HG02759 (cell line): ENCODE measurements at regions not wholly inside any gene's neighbourhood (a gene's known extent, or its start where the extent isn't known, plus 50 kb on each side); places are given as distances from the start of the nearest gene placed in this dataset.
"Not testable (repeated sequence)": the region's sequence is repeated elsewhere in the genome, so short reads cannot be mapped to it uniquely, and the experiment has no call there.

ENCODE experiments used
- ATAC-seq: cut with Tn5 transposase; IDR thresholded peaks from one replicate; pipeline ENCODE4 v1.9.1; 2021; ENCODE audit warnings: mild to moderate bottlenecking, moderate library complexity; ENCODE audit not compliant: unreplicated experiment

- no peak for ATAC-seq
Measured at GRCh38 chr4:158397781-158398180, 123.9 kb upstream of the RXFP1 start.

DNA sequence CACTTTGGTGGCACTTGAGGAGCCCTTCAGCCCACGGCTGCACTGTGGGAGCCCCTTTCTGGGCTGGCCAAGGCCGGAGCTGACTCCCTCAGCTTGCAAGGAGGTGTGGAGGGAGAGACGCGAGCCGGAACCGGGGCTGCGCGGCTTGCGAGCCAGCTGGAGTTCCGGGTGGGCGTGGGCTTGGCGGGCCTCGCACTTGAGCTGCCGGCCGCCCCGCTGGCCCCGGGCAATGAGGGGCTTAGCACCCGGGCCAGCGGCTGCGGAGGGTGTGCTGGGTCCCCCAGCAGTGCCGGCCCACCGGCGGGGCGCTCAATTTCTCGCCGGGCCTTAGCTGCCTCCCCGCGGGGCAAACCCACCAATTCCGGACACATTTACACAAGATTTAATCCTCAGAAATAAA lies 113.7 kb upstream of the RXFP1 start:
- ATAC-seq: not testable (repeated sequence)

DNA sequence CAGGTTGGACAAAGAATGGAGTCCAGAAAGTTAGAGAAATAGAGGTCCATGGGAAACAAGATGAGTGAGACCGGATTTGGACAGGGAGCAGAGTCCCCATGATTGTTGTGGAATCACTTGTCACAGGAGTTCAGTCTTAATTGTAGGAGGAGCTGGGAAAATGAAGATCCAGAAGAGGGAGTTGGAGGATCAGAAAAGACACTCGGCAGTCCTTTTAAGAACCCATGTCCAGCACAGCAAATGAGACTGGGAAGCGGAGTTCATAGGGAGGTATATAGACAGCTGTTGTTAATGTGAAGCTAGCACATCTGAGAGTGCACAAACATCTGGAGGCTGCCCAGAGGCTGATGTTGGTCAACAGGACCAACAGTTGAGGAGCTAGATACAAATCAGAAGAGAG lies 111.4 kb upstream of the RXFP1 start:
- no peak for ATAC-seq

- ATAC-seq: no peak
Measured at GRCh38 chr4:158411269-158411668, 110.4 kb upstream of the RXFP1 start.

DNA sequence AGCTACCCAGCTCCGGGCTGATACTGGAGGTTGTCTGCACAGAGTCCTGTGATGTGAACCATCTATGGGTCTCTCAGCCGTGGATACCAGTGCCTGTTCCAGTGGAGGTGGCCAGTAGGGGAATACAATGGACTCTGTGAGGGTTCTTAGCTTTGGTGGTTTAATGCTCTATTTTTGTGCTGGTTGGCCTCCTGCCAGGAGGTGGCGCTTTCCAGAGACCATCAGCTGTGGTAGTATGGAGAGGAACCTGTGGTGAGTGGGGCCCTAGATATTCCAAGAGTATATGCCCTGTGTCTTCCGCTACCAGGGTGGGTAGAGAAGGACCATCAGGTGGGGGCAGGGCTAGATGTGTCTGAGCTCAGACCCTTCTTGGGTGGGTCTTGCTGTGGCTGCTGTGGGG lies 103.0 kb upstream of the RXFP1 start:
- not testable (repeated sequence) for ATAC-seq

DNA sequence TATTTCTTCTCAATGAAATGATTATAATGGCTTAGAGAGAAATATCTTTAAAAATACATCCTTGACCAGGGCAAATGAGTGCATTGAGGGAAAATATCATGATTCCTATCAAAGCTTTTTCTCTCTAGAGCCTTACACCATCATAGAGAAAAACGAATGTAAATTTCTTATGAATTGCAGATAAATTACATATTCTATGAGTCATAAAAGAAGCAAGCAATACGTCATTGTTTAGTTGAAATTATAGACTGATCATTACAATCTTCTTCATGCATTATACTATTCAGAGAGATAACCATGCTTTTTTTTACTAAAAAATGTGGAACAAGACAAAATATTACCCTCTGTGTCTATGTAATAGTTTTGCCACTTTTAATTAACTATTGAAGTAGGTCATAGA lies 100.9 kb upstream of the RXFP1 start:
- ATAC-seq: no peak

DNA sequence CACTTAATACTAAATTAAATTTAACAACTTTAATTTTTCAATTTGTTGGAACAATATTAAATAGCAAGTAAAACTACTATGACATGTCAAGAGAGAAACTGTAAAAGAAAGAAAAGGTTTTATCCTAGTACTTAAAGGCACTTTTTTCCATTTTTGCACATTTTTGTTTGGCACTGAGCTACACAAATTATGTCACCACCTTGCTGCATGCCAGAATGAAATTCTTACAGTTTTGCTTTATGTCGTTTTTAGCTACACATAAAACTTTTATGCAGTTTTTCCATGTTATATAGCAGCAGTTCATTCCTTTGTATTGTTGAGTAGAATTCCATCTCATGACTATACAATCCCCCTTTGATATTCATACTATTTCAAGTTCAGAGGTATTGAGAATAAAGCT lies 99.1 kb upstream of the RXFP1 start:
- ATAC-seq: no peak

GRCh38 chr4:158428242-158428641 lies 93.4 kb upstream of the RXFP1 start:
- ATAC-seq: no peak

- ATAC-seq: no peak
Measured at GRCh38 chr4:158442736-158443135, 78.9 kb upstream of the RXFP1 start.

DNA sequence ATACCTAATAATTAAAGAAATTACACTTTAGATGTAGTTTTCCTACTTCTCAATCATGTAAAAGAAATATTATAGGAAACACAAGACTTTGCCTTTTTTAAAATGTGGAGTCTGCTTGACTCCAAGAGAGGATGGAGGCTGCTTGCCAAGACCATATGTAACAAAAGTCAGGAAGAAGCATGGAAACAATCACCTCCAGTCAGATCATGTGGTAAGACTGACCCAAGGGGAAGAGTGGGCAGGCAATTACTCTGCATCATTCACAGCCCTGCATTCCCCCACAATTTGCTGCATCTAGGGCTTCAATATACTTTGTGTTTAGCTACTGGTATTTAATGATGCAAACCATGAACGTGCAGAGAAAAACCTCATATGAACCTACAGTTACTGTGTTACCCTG lies 78.0 kb upstream of the RXFP1 start:
- no peak for ATAC-seq

DNA sequence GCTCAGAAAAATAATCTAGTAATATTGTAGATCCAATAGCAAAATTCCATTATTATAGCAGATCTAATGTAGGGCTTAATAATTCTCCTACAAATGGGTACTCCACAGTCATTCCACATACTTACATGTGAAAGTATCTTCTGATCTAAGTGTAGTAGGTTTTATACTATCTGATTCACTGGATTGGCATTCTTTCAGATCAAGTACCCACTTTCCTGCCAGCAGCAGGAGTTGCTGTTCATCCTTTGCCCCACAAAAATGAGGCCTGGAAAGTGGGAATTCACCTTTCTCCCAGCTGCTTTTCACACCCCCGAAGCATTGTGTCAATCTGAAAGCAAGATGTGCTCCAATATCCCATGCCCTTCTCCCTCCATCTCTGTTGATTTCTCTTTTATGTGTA lies 77.1 kb upstream of the RXFP1 start:
- ATAC-seq: no peak

DNA sequence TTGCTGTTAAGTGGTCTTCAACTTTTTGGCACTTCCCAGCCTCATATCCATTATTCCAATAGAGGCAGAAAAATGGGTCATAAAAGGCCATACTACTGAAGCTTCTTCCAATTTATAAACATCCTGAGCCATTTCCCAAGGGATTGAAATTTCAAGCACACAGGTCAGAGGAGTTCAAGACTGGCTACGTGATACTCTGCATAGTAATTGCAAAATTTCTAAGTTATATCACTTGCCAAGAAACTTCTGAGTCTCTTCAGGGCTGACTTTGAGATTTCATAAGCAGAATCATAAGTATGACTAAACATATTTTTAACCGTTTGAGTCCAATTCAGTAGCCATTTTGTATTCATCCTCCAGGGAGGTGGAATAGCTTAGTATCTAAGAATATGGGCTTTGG lies 75.6 kb upstream of the RXFP1 start:
- ATAC-seq: no peak

- no peak for ATAC-seq
Measured at GRCh38 chr4:158450741-158451140, 70.9 kb upstream of the RXFP1 start.

DNA sequence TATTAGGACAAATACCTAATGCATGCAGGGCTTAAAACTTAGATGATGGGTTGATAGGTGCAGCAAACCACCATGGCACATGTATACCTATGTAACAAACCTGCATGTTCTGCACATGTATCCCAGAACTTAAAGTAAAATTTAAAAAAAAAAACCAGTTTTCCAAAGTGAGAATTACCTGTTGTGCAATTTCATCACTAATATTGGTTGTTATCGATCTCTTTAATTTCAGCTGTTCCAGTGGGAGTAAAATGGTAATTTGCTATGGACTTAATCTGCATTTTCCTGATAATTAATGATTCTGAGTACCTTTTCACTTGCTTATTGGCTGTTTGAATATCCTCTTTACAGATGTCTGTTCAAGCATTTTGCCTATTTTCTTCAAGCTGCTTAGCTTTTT lies 69.6 kb upstream of the RXFP1 start:
- not testable (repeated sequence) for ATAC-seq

DNA sequence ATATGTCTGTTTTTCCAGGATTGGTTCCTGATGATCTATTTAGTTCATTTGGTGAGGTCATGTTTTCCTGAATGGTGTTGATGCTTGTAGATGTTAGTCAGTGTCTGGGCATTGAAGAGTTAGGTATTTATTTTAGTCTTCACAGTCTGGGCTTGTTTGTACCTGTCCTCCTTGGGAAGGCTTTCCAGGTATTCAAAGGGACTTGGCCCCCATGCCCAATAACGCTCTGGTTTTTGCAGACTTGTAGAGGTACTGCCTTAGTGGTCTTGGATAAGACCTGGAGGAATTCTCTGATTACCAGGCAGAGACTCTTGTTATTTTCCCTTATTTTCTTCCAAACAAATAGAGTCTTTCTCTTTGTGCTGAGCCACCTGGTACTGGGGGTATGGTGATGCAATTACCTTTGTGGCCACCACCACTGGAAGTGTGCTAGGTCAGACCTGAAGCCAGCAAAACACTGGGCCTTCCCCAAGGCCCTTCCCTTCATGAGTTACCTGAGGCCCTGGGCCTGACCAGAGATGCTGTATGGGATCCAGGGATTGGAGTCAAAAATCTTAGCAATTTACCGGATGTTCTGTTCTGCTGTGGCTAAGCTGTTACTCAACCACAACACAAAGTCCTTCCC lies 63.3 kb upstream of the RXFP1 start:
- ATAC-seq: no peak

- no peak for ATAC-seq
Measured at GRCh38 chr4:158459085-158459820, 62.4 kb upstream of the RXFP1 start.

DNA sequence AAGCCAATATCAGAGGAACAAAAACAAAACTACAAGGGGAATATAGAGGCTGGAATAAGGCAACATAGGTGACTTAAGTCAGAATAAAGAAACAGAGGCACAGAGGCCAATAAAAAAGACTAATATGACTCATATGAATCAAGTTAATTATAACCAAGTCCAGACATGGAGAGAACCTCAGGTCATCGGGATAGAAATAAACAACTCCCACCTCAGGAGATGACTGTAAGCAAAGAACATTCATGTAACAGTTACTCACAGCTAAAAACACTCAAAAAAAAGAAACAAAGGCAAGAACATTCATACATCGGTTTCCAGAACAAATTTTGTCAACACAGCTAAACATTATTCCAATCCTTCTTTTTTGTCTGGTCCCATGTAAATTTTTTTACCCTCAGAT lies 60.3 kb upstream of the RXFP1 start:
- ATAC-seq: no peak

DNA sequence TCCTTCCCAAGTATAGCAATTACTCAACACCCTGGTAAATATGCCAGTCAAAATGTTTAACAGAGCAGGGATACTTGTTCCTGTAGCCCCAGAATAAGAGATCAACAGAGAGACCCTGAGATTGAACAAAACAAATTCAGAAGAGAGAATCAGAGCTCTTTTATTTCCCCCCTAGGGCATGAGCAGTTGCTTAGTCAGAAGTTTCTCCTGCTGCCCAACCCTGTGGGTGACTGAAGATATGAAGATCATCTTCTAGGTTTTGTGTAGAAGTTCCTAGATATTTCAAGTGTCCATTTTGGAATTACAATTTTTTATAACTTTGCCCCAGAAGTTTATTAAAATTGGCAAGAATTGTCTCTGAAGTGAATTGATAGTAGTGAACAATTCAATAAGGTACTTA lies 59.1 kb upstream of the RXFP1 start:
- ATAC-seq: no peak
